ENCODE measurements at regions not wholly inside any gene's neighbourhood (a gene's known extent, or its start where the extent isn't known, plus 50 kb on each side); places are given as distances from the start of the nearest gene placed in this dataset.
"Not testable (repeated sequence)": the region's sequence is repeated elsewhere in the genome, so short reads cannot be mapped to it uniquely, and the experiment has no call there.

DNA sequence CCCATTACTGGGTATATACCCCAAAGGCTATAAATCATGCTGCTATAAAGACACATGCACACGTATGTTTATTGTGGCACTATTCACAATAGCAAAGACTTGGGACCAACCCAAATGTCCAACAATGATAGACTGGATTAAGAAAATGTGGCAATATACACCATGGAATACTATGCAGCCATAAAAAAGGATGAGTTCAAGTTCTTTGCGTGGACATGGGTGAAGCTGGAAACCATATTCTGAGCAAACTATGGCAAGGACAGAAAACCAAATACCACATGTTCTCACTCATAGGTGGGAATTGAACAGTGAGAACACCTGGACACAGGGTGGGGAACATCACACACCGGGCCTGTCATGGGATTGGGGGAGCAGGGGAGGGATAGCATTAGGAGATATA lies 54.4 kb upstream of the MUCL1 start:
- DNase-seq, result not testable (repeated sequence)

DNA sequence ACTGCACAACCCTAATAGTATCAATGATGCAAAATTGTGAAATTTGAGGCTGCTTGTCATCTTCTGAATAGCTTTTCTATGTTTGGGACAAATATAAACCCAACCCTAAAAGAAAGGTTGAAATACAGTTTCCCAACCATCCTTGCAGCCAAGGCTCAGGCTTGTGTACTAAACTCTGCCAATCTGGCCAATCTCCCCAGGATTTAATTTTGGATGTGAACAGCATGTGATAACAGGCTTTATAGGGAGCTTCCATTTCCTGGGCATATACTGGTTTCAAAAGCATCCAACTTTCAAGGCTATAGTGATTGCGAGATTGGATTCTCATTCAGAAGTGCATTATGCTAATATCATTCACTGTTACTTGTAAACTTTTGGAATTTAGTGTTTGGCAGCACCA lies 55.7 kb upstream of the MUCL1 start:
- DNase-seq, result no peak

DNA sequence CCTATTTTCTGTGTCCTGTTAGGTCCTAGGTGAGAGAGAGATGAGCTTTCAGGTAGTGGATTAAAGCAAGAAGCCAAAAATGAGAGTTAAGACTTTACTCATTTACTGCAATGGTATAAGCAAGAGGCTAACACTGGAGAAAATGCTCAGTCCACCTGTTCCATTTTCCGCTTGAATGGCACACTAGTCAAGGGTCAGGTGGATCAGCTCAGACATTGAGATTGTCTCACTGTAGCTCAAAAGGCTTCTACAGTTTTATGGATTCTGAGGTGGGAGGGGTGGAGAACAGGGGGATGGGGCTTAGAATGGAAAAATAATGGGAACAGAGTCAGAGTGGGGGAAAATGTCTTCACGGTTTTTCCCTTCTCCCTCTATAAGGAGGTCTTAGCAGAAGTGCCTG lies 57.3 kb upstream of the MUCL1 start:
- DNase-seq, result no peak

DNA sequence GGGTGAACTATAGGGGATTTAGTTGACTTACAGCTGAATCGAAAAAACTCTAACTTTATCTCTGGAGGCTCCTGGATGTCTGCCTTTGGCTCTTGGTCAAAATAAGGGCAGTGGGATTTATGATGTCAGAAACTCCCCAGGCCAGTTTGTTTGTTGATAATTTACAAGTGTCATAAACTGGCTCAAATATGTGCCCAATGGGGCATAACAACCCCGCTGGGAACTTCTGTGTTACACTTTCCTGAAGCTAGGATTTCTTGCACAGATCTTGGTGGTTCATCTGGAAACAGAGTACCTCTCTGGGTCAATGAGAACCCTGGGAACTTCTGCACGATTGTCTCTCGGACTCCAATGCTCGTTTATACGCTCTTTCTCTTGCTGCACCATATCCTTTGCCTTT lies 58.7 kb upstream of the MUCL1 start:
- no peak for DNase-seq

DNA sequence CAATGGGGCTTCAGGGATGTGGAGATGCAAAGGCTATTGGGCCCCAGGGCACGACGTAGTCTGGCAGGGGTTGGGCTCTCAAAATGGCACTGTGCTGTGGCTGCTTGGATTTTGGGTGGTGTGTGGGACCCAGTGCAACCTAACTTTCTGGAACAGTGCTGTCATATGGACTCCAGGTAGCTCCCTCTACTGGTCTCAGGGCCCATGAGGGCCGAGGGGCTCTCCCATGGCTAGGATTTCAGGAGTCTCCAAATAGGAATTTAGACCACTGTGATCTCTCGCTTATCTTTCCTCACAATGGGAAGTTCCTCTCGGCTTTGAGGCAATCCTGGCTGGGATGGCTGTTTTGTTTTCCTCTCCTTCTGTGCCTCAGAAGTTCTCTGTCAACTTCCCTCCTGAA lies 68.2 kb upstream of the MUCL1 start:
- no peak for DNase-seq

DNA sequence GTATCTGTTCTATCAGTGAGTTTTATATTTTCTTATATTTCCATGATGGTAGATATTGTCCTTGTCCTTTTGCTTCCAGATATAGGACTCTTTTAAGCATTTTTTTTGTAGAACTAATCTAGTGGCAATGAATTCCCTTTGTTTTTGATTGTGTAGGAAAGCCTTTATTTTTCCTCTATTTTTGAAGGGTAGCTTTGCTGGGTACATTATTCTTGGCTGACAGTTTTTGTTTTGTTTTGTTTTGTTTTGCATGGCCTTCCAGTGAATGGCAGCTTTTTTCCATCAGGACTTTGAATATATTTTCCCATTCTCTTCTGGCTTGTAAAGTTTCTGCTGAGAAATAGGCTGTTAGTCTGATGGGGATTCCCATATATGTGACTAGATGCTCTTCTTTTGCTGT lies 70.2 kb upstream of the MUCL1 start:
- DNase-seq, result no peak

DNA sequence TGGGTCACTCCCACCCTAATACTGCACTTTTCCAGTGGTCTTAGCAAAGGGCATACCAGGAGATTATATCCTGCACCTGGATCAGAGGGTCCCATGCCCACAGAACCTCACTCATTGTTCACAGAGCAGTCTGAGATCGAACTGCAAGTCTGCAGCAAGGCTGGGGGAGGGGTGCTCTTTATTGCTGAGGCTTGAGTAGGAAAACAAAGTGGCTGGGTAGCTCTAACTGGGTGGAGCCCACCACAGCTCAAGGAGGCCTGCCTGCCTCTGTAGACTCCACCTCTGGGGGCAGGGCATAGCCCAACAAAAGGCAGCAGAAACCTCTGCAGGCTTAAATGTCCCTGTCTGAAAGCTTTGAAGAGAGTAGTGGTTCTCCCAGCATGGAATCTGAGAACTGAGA lies 77.3 kb upstream of the MUCL1 start:
- not testable (repeated sequence) for DNase-seq

DNA sequence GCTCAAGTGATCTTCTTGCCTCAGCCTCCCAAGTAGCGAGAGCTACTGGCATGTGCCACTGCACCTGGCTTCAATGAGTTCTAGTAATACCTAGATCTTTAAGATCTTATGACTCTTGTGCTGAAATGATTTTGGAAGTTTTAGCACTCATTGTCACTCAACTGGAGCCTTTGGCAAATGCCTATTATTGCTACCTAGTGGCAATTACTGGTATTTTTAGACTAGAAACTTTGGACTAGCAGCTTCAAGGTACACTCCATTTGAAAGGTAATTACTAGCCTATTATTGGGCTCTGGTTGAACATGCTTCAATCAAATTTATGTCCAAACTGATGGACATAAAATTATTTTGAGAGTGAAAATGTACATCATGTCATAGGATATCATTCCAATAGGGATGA lies 80.7 kb upstream of the MUCL1 start:
- no peak for DNase-seq

DNA sequence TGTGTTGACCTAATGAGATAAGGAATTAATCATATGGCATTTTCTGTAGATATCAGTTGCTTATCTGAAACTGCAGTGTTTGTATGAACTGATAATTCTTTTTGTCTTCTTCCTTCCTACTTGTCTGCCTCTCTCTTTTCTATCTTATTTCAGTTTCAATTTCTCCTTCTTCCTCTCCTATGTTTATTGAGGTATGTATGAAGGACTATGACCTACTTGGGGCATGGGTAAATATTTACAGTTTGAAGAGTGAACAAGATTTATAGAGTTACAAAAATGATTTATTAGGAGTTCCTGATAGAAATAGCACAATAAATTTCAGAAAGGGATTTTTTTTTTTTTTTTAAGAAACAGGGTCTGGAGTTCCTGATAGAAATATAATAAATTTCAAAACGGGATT lies 88.7 kb upstream of the MUCL1 start:
- no peak for DNase-seq

DNA sequence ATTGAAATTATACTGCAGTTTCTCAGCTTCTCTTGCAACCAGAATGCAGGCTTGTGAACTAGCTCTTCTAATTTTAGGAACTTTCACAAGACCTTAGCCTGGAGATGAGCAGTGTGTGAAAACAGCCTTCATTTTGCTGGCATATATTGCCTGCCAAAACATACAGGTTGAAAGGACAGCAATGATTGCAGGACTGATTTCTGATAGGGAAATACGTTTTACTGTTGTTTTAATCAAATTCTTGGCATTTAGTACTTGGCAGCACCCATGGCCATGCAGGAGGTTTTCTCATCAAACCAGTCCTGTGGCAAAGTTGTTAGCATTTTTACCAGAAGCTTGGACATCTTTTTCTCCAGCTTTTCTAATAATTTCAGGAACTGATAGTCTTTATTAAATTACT lies 91.9 kb upstream of the MUCL1 start:
- DNase-seq, result no peak

DNA sequence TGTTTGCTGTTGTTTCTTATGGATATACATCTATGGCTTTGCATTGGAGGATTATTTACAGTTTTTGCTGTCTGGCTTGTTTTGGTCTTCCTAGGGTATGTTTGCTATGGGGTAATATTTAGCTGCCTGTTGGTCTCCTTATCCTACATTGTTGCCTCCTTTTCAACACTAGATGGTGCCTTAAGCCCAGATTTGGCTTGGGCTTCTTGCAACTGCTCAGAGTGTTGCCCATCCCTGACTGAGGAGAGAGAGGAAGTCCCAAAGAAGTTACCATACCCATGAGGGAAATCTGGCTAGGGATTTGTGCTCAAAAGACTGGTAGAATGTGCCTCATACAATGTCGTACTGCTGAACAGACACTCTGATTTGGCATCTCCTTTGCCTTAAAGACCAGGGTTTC lies 94.6 kb upstream of the MUCL1 start:
- DNase-seq, result peak in 1 of 5 donors; percentile 28

DNA sequence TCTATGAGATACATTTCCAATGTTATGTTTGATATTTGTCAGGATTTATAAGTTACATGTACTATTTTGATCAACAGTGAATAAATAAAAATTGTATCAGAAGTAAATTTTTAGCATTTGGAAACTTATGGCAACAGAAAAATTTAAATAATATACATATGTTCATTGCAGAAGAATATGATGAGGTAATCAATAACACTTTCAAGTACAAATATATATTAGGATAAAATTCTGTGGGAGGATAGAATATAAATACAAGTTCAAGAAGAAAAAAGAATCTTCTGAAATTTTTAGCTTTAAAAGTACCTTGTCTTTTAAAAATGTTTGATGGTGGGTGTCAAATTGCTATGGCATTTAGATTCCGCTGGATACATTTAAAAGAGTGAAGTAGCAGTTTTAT lies 102.8 kb upstream of the MUCL1 start:
- DNase-seq, result no peak

DNA sequence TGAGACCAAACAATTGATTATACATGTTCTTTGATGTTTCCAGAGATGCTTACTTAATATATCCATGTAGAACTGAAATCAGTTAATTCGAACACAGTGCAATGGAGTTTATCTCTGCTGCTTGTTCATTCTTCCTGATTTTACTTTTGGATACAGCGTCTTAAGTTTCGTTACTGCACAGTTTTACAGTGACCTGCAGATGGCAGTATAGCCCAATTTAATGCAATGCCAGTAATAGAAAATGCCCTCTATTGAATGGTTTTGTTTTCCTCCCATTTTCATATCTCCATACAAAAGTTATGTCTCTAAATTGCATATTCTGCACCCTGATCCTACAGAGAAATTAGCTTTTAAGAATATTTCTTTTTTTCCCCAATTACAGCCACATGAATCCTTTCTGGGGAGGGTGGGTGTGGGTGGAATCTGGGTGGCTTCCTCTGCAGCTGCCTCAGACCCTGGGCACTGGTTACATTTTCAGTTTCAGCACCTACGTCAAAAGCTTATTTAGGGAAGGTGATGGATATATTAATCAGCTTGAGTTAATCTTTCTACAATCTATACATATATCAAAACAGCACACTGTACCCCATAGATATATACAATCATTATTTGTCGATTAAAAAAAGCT lies 101.1 kb upstream of the DCD start:
- DNase-seq, result peak in 4 of 5 donors; percentile 15 to 52 (median 34)

DNA sequence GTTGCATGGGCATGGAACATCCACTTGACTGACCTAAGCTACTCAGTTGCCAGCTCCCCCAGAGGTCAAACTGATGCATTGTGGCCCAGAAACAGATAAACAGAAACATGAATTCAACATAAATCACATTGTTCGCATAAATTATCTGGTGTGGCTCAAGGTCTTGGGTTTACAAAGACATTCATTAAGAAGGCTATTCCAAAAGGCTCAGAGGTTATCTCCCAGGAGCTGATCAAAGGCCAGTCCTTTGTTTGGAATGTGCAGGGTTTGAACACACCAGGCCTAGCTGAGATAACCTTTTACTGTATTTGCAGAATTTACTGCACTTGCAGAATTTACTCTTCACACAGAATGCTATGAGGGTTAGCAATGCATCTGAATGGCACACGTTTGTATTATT lies 96.4 kb upstream of the DCD start:
- DNase-seq, result no peak

DNA sequence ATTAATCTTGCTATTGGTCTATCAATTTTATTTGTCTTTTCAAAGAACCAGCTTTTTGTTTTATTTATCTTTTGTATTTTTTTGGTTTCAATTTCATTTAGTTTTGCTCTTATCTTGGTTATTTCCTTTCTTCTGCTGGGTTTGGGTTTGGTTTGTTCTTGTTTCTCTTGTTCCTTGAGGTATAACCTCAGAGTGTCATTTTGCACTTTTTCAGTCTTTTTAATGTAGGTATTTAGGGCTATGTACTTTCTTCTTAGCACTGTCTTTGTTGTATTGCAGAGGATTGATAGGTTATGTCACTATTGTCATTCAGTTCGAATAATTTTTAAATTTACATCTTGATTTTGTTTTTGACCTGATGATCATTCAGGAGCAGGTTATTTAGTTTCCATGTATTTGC lies 92.7 kb upstream of the DCD start:
- DNase-seq, result peak in 1 of 5 donors; percentile 6

DNA sequence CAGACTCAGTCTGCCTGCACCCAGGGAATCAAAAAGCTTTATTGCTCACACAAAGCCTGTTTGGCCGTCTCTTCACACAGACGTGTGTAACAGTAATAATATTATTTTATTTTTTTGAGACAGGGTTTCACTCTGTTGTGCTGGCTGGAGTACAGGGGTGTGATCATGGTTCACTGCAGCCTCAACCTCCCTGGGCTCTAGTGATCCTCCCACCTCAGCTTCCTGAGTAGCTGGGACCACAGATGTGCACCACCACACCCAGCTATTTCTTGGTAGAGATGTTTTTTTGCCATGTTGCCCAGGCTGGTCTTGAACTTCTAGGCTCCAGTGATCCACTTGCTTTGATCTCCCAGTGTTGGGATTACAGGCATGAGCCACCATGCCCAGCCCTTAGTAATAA lies 88.4 kb upstream of the DCD start:
- DNase-seq, result no peak

DNA sequence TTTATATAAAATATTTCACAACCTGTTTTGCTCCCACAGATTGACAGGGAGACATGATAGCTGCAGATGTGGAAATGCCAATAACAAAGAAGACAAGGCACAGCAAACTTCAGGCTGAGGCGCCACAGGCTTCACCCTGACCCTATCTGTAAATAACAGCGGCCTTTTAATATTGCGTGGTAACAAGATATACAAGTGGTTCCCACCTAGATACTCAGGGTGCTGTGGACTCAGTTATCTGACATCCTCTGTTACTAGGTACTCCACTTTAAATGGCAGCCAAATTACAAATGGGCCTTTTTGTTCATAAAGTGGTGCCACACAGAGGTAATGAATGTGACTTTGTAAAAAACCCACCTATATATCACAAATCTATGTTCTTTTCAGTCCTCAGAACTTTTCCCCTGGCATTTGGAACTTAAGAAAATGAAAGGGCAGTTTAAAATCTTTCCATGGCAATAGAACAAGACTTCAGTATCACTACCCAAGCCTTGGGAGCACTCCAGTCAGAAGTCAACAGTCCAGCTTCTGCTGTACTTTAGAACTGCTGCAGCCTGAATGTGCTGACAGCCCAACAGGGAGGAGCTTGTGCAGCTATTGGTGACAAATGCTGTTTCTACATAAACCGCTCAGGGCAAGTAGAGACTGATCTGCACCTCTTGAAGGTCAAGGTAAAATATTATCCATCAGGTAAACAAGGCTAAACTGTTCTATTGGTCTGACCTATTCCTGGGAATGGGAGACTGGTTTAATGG lies 86.2 kb upstream of the DCD start:
- no peak for DNase-seq

DNA sequence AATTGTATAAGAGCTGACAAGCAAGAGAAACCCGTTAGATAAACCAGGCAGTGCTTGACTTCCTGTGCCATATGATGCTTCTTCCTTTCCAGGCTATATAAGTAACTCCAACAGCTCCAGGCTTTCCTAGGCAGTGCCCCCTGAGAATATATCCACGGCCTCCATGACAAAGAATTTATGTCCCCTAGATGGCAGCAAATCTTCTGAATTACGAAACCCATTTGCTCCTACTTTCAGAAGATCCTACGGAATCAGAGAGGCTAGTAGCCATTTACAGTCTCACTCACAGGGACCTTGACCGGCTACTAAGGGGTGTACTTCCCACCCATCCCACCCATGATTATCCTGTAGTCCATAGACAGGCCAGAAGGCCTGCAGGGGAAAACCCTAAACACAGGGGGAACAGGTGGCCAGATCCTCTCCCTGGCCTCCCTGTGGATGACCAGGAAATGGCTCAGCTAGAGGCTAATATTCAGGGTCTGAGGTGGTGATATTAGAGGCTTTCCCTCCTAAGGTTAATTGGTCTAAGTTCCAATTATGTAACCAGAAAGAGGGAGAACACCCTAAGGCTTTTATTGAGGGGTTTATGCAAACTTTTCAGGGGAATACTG lies 77.2 kb upstream of the DCD start:
- DNase-seq, result no peak

DNA sequence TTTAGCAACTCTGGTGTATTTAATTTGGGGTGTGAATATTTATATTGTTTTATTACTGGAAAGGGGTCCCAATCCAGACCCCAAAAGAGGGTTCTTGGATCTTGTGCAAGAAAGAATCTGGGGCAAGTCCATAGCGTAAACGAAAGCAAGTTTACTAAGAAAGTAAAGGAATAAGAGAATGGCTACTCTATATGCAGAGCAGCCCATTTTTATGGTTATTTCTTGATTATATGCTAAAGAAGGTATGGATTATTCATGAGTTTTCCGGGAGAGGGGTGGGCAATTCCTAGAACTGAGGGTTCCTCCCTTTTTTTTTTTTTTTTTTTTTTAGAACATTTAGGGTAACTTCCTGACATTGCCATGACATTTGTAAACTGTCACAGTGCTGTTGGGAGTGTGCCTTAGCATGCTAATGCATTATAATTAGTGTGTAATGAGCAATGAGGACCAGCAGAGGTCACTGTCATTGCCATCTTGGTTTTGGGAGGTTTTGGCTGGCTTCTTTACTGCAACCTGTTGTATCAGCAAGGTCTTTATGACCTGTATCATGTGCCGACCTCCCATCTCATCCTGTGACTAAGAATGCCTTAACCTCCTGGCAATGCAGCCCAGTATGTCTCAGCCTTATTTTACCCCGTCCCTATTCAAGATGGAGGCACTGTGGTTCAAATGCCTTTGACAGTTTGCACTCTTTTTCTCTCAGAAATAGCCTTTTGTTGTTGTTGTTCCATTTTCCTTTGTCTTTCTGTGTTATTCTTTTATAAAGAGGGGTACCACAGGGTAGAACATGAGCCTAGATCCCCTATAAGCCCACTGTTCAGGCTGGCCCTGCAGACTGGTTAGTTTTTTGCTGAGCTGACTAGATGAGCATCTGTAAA lies 75.5 kb upstream of the DCD start:
- DNase-seq, result peak in 2 of 5 donors; percentile 26 to 45

DNA sequence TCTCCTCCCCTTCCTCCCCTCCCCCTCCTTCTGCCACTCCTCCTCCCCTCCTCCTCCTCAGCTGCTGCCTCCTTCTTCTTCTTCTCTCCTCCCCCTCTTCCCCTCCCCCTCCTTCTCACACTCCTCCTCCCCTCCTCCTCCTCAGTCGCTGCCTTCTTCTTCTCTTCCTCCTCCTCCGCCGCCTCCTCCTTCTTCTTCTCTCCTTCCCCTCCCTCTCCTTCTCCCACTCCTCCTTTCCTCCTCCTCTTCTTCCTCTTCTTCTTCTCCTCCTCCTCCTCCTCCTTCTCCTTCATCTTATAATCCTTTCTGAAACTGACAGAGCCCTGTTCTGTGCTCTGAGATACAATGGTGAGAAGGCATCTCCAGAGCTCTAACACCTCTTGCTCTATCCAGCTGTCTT lies 73.1 kb upstream of the DCD start:
- DNase-seq, result no peak

DNA sequence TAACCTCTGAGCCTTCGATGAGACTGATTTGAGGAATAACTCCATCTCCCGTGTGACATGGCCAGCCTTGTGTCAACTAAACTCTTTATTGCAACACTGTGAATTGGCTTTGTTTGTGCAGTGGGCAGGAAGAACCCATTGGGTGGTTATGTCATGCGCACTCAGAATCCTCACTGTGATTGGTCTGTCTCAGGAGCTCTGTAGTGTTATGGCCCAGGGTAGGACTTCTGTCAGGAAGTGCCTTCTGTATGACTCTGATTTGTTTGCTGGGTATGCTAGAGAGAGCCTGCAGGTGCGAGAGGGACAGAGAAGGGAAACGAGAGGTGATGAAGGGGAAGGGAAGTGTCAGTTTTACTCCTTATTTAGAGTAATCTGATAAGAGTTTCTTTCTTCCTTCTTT lies 71.5 kb upstream of the DCD start:
- no peak for DNase-seq

DNA sequence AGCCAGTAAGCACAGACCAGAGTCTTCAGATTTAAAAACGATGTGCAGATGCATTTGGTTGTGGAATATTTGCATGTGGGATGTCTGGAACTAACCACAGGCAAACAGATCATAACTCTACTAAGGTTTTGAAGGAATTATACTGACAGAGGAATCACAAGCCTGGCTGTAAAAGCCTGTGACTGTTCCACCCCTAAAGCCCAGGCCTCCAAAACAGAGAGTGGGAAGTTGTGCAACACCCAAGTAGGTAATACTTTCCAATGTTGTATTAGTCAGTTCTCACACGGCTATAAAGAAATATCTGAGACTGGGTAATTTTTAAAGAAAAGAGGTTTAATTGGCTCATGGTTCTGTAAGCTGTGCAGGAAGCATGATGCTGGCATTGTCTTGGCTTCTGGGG lies 68.1 kb upstream of the DCD start:
- no peak for DNase-seq

DNA sequence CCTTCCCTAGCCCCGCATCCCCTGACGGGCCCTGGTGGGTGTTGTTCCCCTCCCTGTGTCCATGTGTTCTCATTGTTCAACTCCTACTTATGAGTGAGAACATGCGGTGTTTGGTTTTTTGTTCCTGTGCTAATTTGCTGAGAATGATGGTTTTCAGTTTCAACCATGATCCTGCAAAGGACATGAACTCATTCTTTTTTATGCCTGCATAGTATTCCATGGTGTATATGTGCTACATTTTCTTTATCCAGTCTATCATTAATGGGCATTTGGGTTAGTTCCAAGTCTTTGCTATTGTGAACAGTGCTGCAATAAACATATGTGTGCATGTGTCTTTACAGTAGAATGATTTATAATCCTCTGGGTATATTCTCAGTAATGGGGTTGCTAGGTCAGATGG lies 65.7 kb upstream of the DCD start:
- DNase-seq, result not testable (repeated sequence)
